ENCODE measurements at regions not wholly inside any gene's neighbourhood (a gene's known extent, or its start where the extent isn't known, plus 50 kb on each side); places are given as distances from the start of the nearest gene placed in this dataset.

DNA sequence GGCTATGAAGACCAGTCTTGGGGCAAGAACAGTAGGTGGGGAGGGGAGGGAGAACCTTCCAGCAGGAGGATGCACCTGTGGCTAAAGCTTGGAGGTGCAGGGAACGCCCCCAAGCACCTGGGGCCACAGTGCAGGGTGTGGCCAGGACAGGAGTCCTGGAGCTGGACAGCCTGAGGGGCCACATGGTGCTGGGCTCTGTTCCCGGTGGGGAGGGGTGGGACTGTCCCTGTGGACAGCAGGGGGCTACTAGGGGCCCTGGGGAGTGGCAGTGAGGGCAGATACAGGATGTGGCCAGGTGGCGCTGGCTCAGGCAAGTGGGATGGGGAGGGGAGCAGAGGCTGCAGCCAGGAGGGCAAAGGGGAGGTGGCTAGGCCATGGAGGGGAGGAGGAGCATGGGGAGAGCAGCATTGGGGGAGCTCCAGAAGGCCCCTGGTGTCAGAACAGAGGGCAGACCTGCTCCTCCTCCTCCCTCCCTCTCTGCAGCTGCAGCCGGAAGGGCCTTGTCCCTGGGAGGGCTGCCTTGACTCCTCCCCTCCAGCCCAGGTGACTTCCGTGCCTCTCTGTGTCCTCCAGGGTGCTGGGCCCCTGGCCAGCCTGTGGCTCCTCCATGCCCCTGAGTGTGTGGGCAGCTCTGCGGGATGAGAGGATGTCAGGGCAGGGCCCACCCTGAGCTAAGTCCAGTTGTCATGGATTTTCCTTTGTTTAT lies 68.4 kb upstream of the DLK1 start:
- POLR2A ChIA-PET, result no interaction called here
- CTCF ChIA-PET, result interaction anchor here (1.0 to 7.2 kb wide), 4 partner anchors 13 to 274 kb away, joined by 3 to 51 read pairs (median 10); no protein-coding TSS in a partner anchor
- no peaks in the 10 kb centered on the region for H3K36me3 ChIP-seq (ENCODE audit: control insufficient read depth in 2 of 2, extremely low read depth in 1 of 2, insufficient read depth in 2 of 2, low read length in 2 of 2)
- DNase-seq (ENCODE audit: low read depth, low spot score) (no peak), FAIRE-seq (no peak)
- H3K27ac ChIP-seq (ENCODE audit: insufficient read depth, low read depth, low read length), result no peak overlapping the region
- no peaks in the 10 kb centered on the region for H4K20me1 ChIP-seq (replicated peaks; ENCODE audit: control insufficient read depth, extremely low read depth, insufficient read depth, low read length)
- TF ChIP-seq FOS (IDR thresholded peaks at IDR 0.05; ENCODE audit: borderline replicate concordance, insufficient read depth, low read length) (no peak), JUN (IDR thresholded peaks at IDR 0.05; ENCODE audit: borderline replicate concordance, insufficient read depth, insufficient read length, low read depth) (no peak), GATA2 (IDR thresholded peaks at IDR 0.05; ENCODE audit: insufficient read depth, insufficient read length, low read depth, low read length) (no peak), POLR2AphosphoS5 (IDR thresholded peaks at IDR 0.05; ENCODE audit: insufficient read depth, low read depth, low read length) (no peak), EZH2 (IDR thresholded peaks at IDR 0.05; ENCODE audit: borderline replicate concordance, low read depth, low read length, severe bottlenecking) (no peak), POLR2A (IDR thresholded peaks at IDR 0.05; ENCODE audit: low read depth, low read length) (no peak), CTCF (IDR thresholded peaks at IDR 0.05; ENCODE audit: extremely low read depth in 1 of 2, insufficient read depth in 1 of 2, low read depth in 1 of 2, low read length in 2 of 2) (no peak), MYC (IDR thresholded peaks at IDR 0.05; ENCODE audit: low read depth, low read length) (no peak), MAX (IDR thresholded peaks at IDR 0.05; ENCODE audit: insufficient read depth, insufficient read length) (no peak)
- H3K27me3 ChIP-seq (ENCODE audit: control insufficient read depth in 2 of 2, insufficient read depth in 2 of 2, low read length in 2 of 2), result peaks cover 0 to 5% of the 10 kb centered on the region in 2 experiments
- dilution Hi-C loops (cut with MboI; ENCODE audit: extremely low pct_ligation_motif_present, low sequenced_read_pairs) (loop anchor here (25.0 kb wide), 1 partner anchor 246 kb away; no protein-coding TSS in a partner anchor), intact Hi-C loops (cut with micrococcal nuclease) (loop anchor here (10.0 kb wide), 1 partner anchor 354 kb away; the partner anchor contains the start of gene SLC25A29)
- no peak overlapping the region for H3K4me2 ChIP-seq (ENCODE audit: insufficient read depth, low read length)
- no peak overlapping the region for H3K9ac ChIP-seq (replicated peaks; ENCODE audit: extremely low read depth, insufficient read depth, low read length)
- H3K9me3 ChIP-seq (replicated peaks; ENCODE audit: control insufficient read depth, insufficient read depth, low read length), result no peaks in the 10 kb centered on the region
- no peak overlapping the region for H2AFZ ChIP-seq (ENCODE audit: low read depth, low read length)
- H3K4me3 ChIP-seq (replicated peaks in 1 of 3; ENCODE audit: insufficient read depth in 1 of 3, low read depth in 1 of 3, low read length in 3 of 3), result no peak overlapping the region
- H3K79me2 ChIP-seq (ENCODE audit: control insufficient read depth, insufficient read depth, low read length), result no peaks in the 10 kb centered on the region
- no TSS peak for BruUV-seq (replicated peaks)
- no peaks in the 10 kb centered on the region for H3K9me1 ChIP-seq (replicated peaks; ENCODE audit: control insufficient read depth, extremely low read depth, insufficient read depth, low read length)
- peaks cover 6% of the 10 kb centered on the region for H3K4me1 ChIP-seq (ENCODE audit: control insufficient read depth, extremely low read depth, insufficient read depth, low read length)
